GM18861 (cell line): ENCODE measurements at regions not wholly inside any gene's neighbourhood (a gene's known extent, or its start where the extent isn't known, plus 50 kb on each side); places are given as distances from the start of the nearest gene placed in this dataset.

Source experiments
- ATAC-seq: cut with Tn5 transposase; IDR thresholded peaks from one replicate; pipeline ENCODE4 v1.9.1; 2021; ENCODE audit not compliant: unreplicated experiment

DNA sequence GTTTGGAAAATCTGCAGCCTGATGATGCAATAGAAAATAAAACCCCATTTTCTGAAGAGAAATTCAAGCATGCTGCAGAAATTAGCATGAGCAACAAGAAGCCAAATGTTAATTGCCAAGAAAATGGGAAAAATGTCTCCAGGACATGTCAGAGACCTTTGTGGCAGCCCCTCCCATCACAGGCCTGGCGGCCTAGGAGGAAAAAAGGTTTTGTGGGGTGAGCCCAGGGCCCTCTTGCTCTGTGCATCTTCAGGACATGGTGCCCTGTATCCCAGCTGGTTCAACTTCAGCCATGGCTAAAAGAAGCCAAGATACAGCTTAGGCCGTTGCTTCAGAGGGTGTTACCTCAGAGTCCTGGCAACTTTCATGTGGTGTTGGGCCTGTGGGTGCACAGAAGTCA, 775.5 kb upstream of the SEL1L start:
- no peak for ATAC-seq

DNA sequence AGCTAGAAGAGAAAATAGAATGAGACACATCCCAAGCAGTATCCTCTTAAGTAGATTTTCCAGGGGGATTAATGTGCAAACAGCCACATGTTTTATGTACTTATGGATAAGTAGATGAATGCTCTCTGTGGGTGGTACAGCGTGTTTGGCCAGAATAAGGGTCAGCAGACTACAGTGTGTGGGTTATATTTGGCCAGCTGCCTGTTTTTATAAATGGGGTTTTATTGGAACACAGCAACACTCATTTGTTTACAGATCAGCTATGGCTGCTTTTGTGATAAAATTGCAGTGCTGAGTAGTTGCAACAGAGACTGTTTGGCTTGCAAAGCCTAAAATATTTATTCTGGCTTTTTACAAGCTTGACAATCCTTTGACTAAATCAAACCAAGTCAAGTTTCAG, 780.2 kb upstream of the SEL1L start:
- ATAC-seq: no peak

DNA sequence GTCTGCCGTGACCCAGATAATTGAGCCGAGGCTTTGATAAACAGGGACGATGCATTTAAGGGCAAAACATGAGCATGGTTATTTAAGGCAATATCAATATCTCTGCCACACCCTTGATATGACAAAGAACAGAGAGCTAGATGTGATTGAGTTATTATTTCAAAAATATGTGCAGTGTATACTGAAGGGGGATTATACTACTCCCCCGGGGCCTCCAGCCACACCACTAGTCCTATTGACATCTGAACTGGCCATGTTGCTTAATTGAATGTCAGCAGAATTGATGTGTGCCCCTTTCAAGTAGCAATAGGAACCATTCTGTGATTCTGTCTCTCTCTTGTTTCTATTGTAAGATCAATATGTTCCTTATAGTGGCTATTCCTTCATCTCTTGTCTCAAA, 794.8 kb upstream of the SEL1L start:
- ATAC-seq: no peak

GRCh38 chr14:82341261-82341810, 807.7 kb upstream of the SEL1L start:
- ATAC-seq: no peak

DNA sequence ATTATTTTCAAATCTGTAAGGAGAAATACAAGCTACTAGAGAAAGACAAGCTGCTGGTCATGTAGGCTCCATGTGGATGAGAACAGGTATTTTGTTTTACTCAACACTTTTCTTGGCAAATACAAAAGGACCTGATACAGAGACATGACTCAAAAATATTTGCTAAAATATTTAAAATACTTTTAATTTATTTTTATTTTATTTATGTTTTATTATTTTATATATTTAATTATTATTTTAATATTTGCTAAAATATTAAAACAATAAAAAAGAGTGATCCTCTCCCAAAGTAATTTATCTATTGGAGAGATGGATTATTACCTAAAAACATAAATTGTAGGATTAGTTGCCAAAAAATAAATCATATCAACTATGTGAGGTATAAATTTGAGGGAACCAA, 808.9 kb upstream of the SEL1L start:
- no peak for ATAC-seq

- no peak for ATAC-seq
These were observed 811.5 kb upstream of the SEL1L start for GRCh38 chr14:82345184-82345583.

- ATAC-seq: no peak
These were observed 820.5 kb upstream of the SEL1L start for GRCh38 chr14:82354126-82354525.

GRCh38 chr14:82359201-82359600, 825.5 kb upstream of the SEL1L start:
- no peak for ATAC-seq

DNA sequence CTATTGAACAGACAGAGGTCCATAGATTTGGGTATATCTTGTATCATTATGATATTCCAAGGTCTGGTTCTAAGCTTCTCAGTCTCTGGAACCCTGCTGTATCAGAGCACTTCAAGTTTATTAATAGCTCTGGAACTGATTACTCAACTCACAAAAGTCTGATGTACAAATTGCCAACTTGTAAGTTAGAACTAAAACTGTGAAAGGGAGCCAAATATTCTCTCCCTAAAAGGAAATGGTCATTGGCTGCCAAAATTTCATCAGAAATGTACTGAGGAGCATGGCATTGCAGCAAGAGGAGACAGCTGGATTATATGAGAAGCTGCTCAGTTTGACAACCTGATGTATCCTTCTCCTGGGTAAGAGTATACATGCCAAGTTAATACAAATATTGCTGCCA, 828.8 kb upstream of the SEL1L start:
- ATAC-seq: no peak

DNA sequence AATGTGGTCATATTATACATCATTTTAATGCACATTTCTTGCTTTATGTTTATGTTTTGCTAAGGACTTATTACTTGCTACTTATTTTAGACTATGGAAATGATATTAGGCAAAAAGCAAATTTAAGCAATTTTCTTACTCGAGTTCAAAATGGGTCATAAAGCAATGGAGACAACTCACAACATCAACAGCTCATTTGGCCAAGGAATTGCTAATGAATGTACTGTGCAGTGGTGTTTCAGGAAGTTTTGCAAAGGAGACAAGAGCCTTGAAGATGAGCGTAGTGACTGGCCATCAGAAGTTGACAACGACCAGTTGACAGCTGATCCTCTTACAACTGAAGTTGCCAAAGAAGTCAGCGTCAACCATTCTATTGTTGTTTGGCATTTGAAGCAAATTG, 831.8 kb upstream of the SEL1L start:
- no peak for ATAC-seq

GRCh38 chr14:82366803-82367202, 833.1 kb upstream of the SEL1L start:
- no peak for ATAC-seq

GRCh38 chr14:82379291-82379690, 845.6 kb upstream of the SEL1L start:
- ATAC-seq: no peak

DNA sequence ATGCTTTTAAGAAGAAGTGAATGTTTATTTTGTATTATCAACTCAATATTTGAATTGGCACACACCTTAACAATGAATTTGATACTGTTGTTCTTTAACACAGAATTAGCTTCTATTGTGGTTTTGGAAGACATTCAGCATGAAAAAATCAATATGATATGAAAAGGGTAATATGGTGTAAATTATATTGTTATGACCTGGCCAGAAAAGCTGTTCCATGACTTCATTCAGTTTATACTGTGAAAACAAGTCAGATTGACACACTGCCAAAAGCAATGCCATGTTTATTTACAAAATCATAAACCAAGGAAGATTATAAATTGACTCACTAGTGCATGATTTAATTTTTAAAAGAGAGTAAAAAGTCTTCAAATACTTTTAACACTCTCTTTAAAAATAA, 851.4 kb upstream of the SEL1L start:
- no peak for ATAC-seq

DNA sequence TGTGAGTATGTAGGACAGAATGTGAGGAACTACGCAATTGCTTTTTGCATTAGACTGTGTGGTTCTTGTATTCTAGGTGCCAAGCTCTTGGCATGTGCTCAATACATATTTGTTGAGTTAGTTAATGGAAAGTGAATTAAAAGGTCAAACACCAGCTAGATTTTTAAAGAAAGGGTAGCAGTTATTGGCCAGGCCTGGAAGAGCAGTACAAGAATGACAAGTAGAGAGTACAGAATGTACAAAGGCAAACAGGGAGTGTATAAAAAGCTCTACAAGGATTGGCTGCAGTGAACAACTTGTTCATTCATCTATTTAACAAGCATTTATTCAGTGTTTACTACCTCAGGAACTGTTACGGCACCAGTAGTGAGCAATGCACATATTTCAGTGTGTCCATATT, 854.0 kb upstream of the SEL1L start:
- no peak for ATAC-seq

GRCh38 chr14:82388488-82388887, 854.8 kb upstream of the SEL1L start:
- no peak for ATAC-seq

GRCh38 chr14:82390586-82390985, 856.9 kb upstream of the SEL1L start:
- no peak for ATAC-seq

DNA sequence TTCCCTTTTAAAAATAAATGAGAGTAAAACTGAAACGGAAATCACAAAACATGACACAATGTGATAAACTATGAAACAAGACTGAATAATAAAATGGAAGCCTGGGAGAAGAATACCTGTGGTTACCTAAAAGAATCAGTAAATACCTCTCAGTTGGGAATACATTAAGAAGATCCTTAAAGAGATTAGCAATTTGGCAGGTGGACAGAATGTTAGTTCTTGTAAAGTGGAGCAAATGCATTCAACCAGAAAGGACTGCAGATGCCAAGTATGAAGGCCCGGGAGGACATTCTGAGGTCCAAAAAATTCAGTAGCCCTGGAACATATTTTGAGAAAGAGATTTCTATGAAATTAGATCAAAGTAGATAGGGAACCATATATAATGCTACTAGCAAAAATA, 861.3 kb upstream of the SEL1L start:
- no peak for ATAC-seq

DNA sequence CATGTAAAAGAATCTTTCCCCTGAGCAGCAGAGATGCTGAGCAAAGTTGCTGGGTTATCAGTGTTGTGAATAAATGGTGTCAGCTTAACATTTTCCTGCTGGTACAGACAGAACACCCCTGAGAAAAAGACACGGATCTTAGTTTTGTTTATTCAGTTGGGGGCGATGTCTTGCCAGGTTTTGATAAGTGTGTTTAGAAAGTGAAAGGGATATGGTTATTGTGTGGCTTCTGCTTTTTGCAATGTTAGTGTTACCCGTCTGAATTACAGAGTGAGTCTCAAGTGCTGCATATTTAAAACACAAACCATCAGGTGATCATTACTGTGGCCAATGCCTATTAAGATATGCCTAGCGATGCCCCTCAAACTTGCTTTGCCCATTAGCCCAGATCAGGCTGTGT, 864.6 kb upstream of the SEL1L start:
- no peak for ATAC-seq

- no peak for ATAC-seq
These were observed 870.3 kb upstream of the SEL1L start for GRCh38 chr14:82403987-82404386.

GRCh38 chr14:82410064-82410463, 876.4 kb upstream of the SEL1L start:
- ATAC-seq: no peak

DNA sequence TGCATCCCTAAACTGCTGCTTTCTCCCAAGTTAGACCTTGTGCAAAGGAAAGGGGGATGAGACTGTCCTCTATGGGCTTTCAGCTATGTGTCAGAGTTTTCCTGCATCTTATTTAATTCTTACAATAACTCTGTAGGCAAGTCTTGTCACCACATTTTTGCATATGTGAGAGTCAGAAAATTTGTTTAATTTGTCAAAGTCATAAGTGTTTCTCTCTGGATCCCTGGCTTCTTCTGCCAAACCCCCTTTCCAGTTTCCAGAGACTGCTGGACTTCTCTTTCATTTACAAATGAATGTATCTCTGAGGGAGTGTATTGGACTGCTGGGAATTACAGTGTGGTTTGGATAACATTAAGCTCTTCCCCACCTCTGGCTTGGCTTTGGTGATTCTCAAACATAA, 877.6 kb upstream of the SEL1L start:
- ATAC-seq: no peak

- peak; percentile 47 for ATAC-seq
These were observed 878.9 kb upstream of the SEL1L start for GRCh38 chr14:82412545-82412944.

- ATAC-seq: peak; percentile 58
These were observed 881.3 kb upstream of the SEL1L start for GRCh38 chr14:82414853-82415539.
